Loucy (cell line): ENCODE measurements at regions not wholly inside any gene's neighbourhood (a gene's known extent, or its start where the extent isn't known, plus 50 kb on each side); places are given as distances from the start of the nearest gene placed in this dataset.

Source experiments
- H2AFZ ChIP-seq: fragments of 200-600 bp; sonication (generic); 2 replicates; pipeline ENCODE4 v1.6.0; 2016; ENCODE audit warnings: antibody characterized with exemption, mild to moderate bottlenecking, low read length, moderate library complexity
- H3F3A ChIP-seq: fragments of 200-600 bp; 2 replicates; pipeline ENCODE4 v1.6.0; 2016; ENCODE audit warnings: antibody characterized with exemption, low read depth, mild to moderate bottlenecking
- H3K27me3 ChIP-seq: fragments of 200-600 bp; sonication (generic); 2 replicates; pipeline ENCODE4 v1.6.1; 2014; ENCODE audit warnings: low read length, mild to moderate bottlenecking; ENCODE audit not compliant: insufficient read depth, poor library complexity, severe bottlenecking
- H3K36me3 ChIP-seq: fragments of 200-600 bp; sonication (generic); 2 replicates; pipeline ENCODE4 v1.6.1; 2016; ENCODE audit warnings: low read length; ENCODE audit not compliant: insufficient read depth
- H3K4me1 ChIP-seq: fragments of 200-600 bp; sonication (generic); 2 replicates; pipeline ENCODE4 v1.5.1; 2014; ENCODE audit warnings: low read length, mild to moderate bottlenecking; ENCODE audit not compliant: insufficient read depth, poor library complexity, severe bottlenecking
- H3K4me2 ChIP-seq: fragments of 200-600 bp; sonication (generic); 2 replicates; pipeline ENCODE4 v1.6.0; 2014; ENCODE audit warnings: antibody characterized with exemption, low read length, low read depth, mild to moderate bottlenecking; ENCODE audit not compliant: poor library complexity, severe bottlenecking
- H3K4me3 ChIP-seq: fragments of 200-600 bp; sonication (generic); 2 replicates; pipeline ENCODE4 v1.5.1; 2014; ENCODE audit warnings: low read length, mild to moderate bottlenecking, mixed read lengths; ENCODE audit not compliant: poor library complexity, severe bottlenecking
- H3K79me2 ChIP-seq: fragments of 200-600 bp; sonication (generic); 2 replicates; pipeline ENCODE4 v1.6.1; 2014; ENCODE audit warnings: low read length; ENCODE audit not compliant: insufficient read depth
- H3K9ac ChIP-seq: fragments of 200-600 bp; sonication (generic); 2 replicates; pipeline ENCODE4 v1.6.0; 2014; ENCODE audit warnings: mild to moderate bottlenecking, low read depth, low read length, moderate library complexity; ENCODE audit not compliant: poor library complexity, severe bottlenecking
- H3K9me2 ChIP-seq: fragments of 200-600 bp; sonication (generic); replicated peaks from 2 replicates; pipeline ENCODE4 v1.6.1; 2016; ENCODE audit warnings: low read depth, low read length, mixed read lengths
- H3K9me3 ChIP-seq: fragments of 200-600 bp; sonication (generic); 2 replicates; pipeline ENCODE4 v1.6.1; 2014; ENCODE audit warnings: mild to moderate bottlenecking, antibody characterized with exemption, low read length, low read depth; ENCODE audit not compliant: insufficient read depth
- H4K20me1 ChIP-seq: fragments of 200-600 bp; sonication (generic); 2 replicates; pipeline ENCODE4 v1.6.0; 2014; ENCODE audit warnings: antibody characterized with exemption, low read length, mild to moderate bottlenecking; ENCODE audit not compliant: insufficient read depth, poor library complexity, severe bottlenecking
- EZH2phosphoT487 ChIP-seq: fragments of 200-600 bp; IDR thresholded peaks from 2 replicates; pipeline ENCODE4 v1.6.1; 2018; ENCODE audit warnings: antibody characterized with exemption, mild to moderate bottlenecking, moderate library complexity, borderline replicate concordance
- TF ChIP-seq, protein P1 (sequence below): fragments of 200-600 bp; sonication (generic); conservative IDR thresholded peaks from 2 replicates; pipeline ENCODE4 v1.5.1; 2014; ENCODE audit warnings: mild to moderate bottlenecking, antibody characterized with exemption, low read length

DNA sequence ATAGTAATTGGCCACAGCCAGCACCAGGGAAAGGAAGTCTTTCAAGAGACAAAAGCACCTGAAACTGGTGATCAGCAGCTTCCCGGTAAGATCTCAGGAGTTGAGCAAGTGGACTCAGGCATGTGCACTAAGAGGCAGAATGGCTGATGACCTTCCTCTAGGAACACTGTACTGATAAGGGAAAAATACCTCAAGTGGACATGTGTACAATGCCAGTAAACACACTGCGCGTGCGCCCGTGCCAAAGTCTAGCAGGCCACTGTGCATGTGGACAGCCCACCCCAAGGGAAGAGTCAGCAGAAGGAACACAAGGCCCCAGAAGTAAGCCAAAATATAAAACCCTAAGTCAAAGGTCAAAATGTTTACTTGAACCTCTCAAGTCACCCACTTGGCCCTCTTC lies 423.0 kb downstream of the TUSC1 start:
- H2AFZ ChIP-seq, result no peak overlapping the region
- H3K4me2 ChIP-seq, result no peak overlapping the region
- no peak overlapping the region for H3K9ac ChIP-seq
- TF ChIP-seq, protein P1, sequence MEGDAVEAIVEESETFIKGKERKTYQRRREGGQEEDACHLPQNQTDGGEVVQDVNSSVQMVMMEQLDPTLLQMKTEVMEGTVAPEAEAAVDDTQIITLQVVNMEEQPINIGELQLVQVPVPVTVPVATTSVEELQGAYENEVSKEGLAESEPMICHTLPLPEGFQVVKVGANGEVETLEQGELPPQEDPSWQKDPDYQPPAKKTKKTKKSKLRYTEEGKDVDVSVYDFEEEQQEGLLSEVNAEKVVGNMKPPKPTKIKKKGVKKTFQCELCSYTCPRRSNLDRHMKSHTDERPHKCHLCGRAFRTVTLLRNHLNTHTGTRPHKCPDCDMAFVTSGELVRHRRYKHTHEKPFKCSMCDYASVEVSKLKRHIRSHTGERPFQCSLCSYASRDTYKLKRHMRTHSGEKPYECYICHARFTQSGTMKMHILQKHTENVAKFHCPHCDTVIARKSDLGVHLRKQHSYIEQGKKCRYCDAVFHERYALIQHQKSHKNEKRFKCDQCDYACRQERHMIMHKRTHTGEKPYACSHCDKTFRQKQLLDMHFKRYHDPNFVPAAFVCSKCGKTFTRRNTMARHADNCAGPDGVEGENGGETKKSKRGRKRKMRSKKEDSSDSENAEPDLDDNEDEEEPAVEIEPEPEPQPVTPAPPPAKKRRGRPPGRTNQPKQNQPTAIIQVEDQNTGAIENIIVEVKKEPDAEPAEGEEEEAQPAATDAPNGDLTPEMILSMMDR, result no peak
- TF ChIP-seq EZH2phosphoT487, result no peak
- H3K9me3 ChIP-seq, result no peaks in the 10 kb centered on the region
- no peaks in the 10 kb centered on the region for H3K79me2 ChIP-seq
- H3K36me3 ChIP-seq, result no peaks in the 10 kb centered on the region
- no peaks in the 10 kb centered on the region for H3K27me3 ChIP-seq
- H3K9me2 ChIP-seq, result no peaks in the 10 kb centered on the region
- H3F3A ChIP-seq, result no peaks in the 10 kb centered on the region
- H3K4me3 ChIP-seq, result no peak overlapping the region
- H4K20me1 ChIP-seq, result no peaks in the 10 kb centered on the region
- no peaks in the 10 kb centered on the region for H3K4me1 ChIP-seq

DNA sequence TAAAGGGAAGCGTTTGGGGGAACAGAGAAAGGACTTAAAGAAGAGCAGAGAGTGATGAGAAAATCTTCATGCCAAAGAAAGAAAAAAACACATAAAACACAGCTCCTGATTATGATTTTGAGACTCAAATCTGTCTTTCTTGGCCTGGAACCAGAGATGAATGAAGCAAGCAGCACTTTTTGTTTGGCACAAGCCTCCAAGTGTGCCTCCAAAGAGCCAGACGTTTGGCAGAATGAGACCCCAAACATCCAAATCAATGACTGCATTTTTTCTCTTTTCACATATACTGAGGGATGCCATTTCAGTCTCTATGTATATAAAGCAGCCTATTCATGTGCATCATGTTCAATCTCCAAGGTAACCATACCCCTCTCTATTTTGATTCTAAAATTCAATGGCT lies 424.2 kb downstream of the TUSC1 start:
- H4K20me1 ChIP-seq, result no peaks in the 10 kb centered on the region

DNA sequence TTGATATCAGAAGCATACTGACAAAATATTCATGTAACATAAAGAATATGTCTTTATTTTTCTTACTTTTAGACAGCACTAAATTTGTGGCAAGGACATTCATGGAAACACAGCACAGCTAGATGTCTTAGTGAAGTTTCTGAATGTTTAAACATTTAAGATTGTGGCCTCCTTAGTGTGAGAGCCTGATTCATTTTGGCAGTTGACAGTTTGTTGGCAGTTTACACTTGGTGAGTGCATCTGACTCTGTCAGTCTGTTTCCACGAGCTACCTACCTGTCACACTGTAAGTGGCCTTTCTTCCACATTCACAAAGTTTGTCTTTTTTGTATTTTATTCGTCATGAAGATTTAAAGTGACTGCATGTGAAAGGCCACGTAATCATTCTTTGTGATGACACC lies 436.8 kb downstream of the TUSC1 start:
- no peaks in the 10 kb centered on the region for H3K27me3 ChIP-seq
- H3K4me3 ChIP-seq, result no peak overlapping the region
- H3F3A ChIP-seq, result no peaks in the 10 kb centered on the region
- H3K79me2 ChIP-seq, result no peaks in the 10 kb centered on the region
- H3K9ac ChIP-seq, result no peak overlapping the region
- no peaks in the 10 kb centered on the region for H3K9me3 ChIP-seq
- H3K4me1 ChIP-seq, result no peaks in the 10 kb centered on the region
- no peak overlapping the region for H2AFZ ChIP-seq
- no peaks in the 10 kb centered on the region for H4K20me1 ChIP-seq
- TF ChIP-seq, protein P1, result no peak
- H3K36me3 ChIP-seq, result no peaks in the 10 kb centered on the region
- no peaks in the 10 kb centered on the region for H3K9me2 ChIP-seq
- no peak overlapping the region for H3K4me2 ChIP-seq

More for the DNA sequence above, 424.2 kb downstream of the TUSC1 start:
- no peaks in the 10 kb centered on the region for H3K4me1 ChIP-seq
- H3K4me2 ChIP-seq, result no peak overlapping the region
- no peaks in the 10 kb centered on the region for H3K27me3 ChIP-seq
- no peak overlapping the region for H3K9ac ChIP-seq
- no peaks in the 10 kb centered on the region for H3K36me3 ChIP-seq
- H3F3A ChIP-seq, result no peaks in the 10 kb centered on the region
- no peaks in the 10 kb centered on the region for H3K9me2 ChIP-seq
- no peak overlapping the region for H3K4me3 ChIP-seq
- TF ChIP-seq, protein P1, result no peak
- no peak for TF ChIP-seq EZH2phosphoT487
- no peak overlapping the region for H2AFZ ChIP-seq
- no peaks in the 10 kb centered on the region for H3K9me3 ChIP-seq
- H3K79me2 ChIP-seq, result no peaks in the 10 kb centered on the region
